ENCODE measurements at regions not wholly inside any gene's neighbourhood (a gene's known extent, or its start where the extent isn't known, plus 50 kb on each side); places are given as distances from the start of the nearest gene placed in this dataset.

GRCh38 chr19:30091456-30091855 is 149.4 kb downstream of the URI1 start:
- H3K4me2 ChIP-seq (ENCODE audit: control insufficient read depth, insufficient read depth) = no peak overlapping the region
- H3K79me2 ChIP-seq (ENCODE audit: control insufficient read depth, insufficient read depth, low read length) = no peaks in the 10 kb centered on the region
- FAIRE-seq (no peak), ATAC-seq (no peak), DNase-seq (ENCODE audit: low read depth, low spot score) (no peak)
- RAD21 ChIA-PET (ENCODE audit: unreplicated experiment) = no interaction called here
- H3K9me3 ChIP-seq (replicated peaks; ENCODE audit: control insufficient read depth, insufficient read depth, low read length) = no peaks in the 10 kb centered on the region
- in situ Hi-C loops (cut with MboI) (no loop called here), intact Hi-C loops (cut with micrococcal nuclease; ENCODE audit: unreplicated experiment) (no loop called here)
- no peaks in the 10 kb centered on the region; a peak in 2 of 4 replicates for H3K27me3 ChIP-seq (replicated peaks in 1 of 2; ENCODE audit: control insufficient read depth in 2 of 2, insufficient read depth in 2 of 2, low read length in 1 of 2)
- WGBS (ENCODE audit: insufficient coverage, insufficient replicate concordance, low lambda C conversion rate, missing lambda C conversion rate) = 67% methylated on average over 10 of the region's 10 CpGs
- TF ChIP-seq MYC (IDR thresholded peaks at IDR 0.05; ENCODE audit: insufficient read depth, insufficient read length, insufficient replicate concordance, low read length, severe bottlenecking) = no peak
- TF ChIP-seq SKIL (IDR thresholded peaks at IDR 0.05; ENCODE audit: low read depth, poor library complexity, severe bottlenecking) = no peak
- TF ChIP-seq USF2 (IDR thresholded peaks at IDR 0.05; ENCODE audit: borderline replicate concordance, low read depth, low read length) = no peak
- TF ChIP-seq BCL3 (IDR thresholded peaks at IDR 0.05; ENCODE audit: borderline replicate concordance, insufficient read depth, low read depth, low read length, poor library complexity, severe bottlenecking) = no peak
- no peak for TF ChIP-seq ATF3 (IDR thresholded peaks at IDR 0.05; ENCODE audit: borderline replicate concordance, extremely low read depth, low read depth, low read length)
- TF ChIP-seq IKZF1 (conservative IDR thresholded peaks at IDR 0.05) = no peak
- BruUV-seq (replicated peaks) = no TSS peak
- no peak overlapping the region for H3K27ac ChIP-seq (ENCODE audit: control insufficient read depth, insufficient read depth)
- CTCF ChIA-PET = no interaction called here
- H3K36me3 ChIP-seq (ENCODE audit: control insufficient read depth in 2 of 2, insufficient read depth in 2 of 2, low read length in 1 of 2) = no peaks in the 10 kb centered on the region
- no peak overlapping the region for H2AFZ ChIP-seq (ENCODE audit: control insufficient read depth, low read depth, low read length)
- SMC1A ChIA-PET (ENCODE audit: uncharacterized antibody, unreplicated experiment) = no interaction called here
- H3K9ac ChIP-seq (ENCODE audit: control insufficient read depth, insufficient read depth, low read length) = no peak overlapping the region
- POLR2A ChIA-PET = no interaction called here
- H4K20me1 ChIP-seq (ENCODE audit: control insufficient read depth, insufficient read depth) = no peaks in the 10 kb centered on the region
- H3K4me1 ChIP-seq (ENCODE audit: control insufficient read depth, insufficient read depth, low read length) = no peaks in the 10 kb centered on the region
- no peak overlapping the region for H3K4me3 ChIP-seq
